Vagina (tissue), 2 donors: ENCODE measurements at regions not wholly inside any gene's neighbourhood (a gene's known extent, or its start where the extent isn't known, plus 50 kb on each side); places are given as distances from the start of the nearest gene placed in this dataset.

Experiments
- CTCF ChIP-seq, 3 experiments: fragments of 450-650 bp in 2 of 3; fragments of 200-600 bp in 1 of 3; sonication (generic) in 1 of 3; IDR thresholded peaks; one replicate each; pipeline ENCODE4 v1.5.1; 2017 to 2019; ENCODE audit warnings: antibody characterized with exemption in 3 of 3, mild to moderate bottlenecking in 2 of 3, moderate library complexity in 2 of 3
- POLR2A ChIP-seq, 2 donors: fragments of 450-650 bp; IDR thresholded peaks; one replicate each; pipeline ENCODE4 v1.6.1; 2017; ENCODE audit warnings: antibody characterized with exemption in 2 of 2, mild to moderate bottlenecking in 2 of 2, moderate library complexity in 2 of 2

GRCh38 chr7:69038915-69039314, 559.4 kb upstream of the AUTS2 start:
- TF ChIP-seq POLR2A (IDR thresholded peaks at IDR 0.05) (no peak), CTCF (IDR thresholded peaks at IDR 0.05) (no peak)
